ENCODE measurements at regions not wholly inside any gene's neighbourhood (a gene's known extent, or its start where the extent isn't known, plus 50 kb on each side); places are given as distances from the start of the nearest gene placed in this dataset.
"Not testable (repeated sequence)": the region's sequence is repeated elsewhere in the genome, so short reads cannot be mapped to it uniquely, and the experiment has no call there.

DNA sequence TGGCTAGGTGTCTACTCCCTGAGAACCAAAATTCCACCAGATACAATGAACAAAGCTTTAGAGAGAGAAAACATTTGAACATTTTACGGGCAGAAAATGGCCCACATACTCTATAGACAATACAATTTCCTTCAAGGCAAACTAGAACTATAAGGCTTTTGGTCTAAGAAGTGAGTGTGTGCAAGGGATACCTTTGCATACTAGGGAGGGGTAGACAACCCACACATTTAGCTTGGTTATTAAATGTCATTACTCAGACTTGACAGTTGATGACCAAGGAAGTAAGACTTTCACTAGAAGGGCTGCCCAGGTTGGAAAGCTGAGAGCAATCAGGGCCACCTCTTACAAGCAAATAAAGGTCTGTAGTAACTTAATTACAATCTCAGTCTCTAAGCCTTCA lies 64.0 kb upstream of the PLEKHM1 start:
- not testable (repeated sequence) for H3K27ac ChIP-seq (ENCODE audit: low read length); H3K4me3 ChIP-seq (ENCODE audit: low read length in 2 of 2); H3K4me1 ChIP-seq (ENCODE audit: control insufficient read depth, insufficient read depth, low read length); H3K9me3 ChIP-seq (ENCODE audit: control insufficient read depth in 2 of 2, low read length in 2 of 2); H3K36me3 ChIP-seq (ENCODE audit: control insufficient read depth in 2 of 2, insufficient read depth in 2 of 2, low read length in 2 of 2); H3K9ac ChIP-seq (ENCODE audit: low read length in 2 of 2); H3K27me3 ChIP-seq (ENCODE audit: control insufficient read depth in 1 of 2, insufficient read depth in 2 of 2, low read length in 2 of 2)

DNA sequence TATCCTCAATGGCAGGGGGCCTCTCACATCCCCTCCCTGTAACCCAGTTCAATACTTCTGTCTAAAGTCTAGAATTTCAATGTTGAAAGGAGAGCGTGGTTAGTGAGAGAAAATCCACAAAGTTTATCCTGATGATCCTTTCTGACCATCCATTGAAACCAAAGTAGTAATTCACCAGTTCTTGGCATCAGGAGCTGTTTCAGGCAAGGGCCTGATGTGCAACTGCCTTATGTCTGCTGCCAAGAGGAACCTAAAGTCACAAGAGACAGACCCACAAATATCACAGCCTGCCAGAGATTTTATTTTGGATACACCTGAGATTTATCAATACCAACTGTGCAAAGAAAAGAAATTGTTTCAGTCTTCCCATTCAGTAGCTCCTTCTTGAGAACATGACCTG lies 68.3 kb upstream of the PLEKHM1 start:
- not testable (repeated sequence) for H3K4me3 ChIP-seq (ENCODE audit: low read length in 2 of 2); H3K27ac ChIP-seq (ENCODE audit: low read length); H3K9me3 ChIP-seq (ENCODE audit: control insufficient read depth in 2 of 2, low read length in 2 of 2); H3K36me3 ChIP-seq (ENCODE audit: control insufficient read depth in 2 of 2, insufficient read depth in 2 of 2, low read length in 2 of 2); H3K4me1 ChIP-seq (ENCODE audit: control insufficient read depth, insufficient read depth, low read length); H3K27me3 ChIP-seq (ENCODE audit: control insufficient read depth in 1 of 2, insufficient read depth in 2 of 2, low read length in 2 of 2); H3K9ac ChIP-seq (ENCODE audit: low read length in 2 of 2)

- not testable (repeated sequence) for H3K9me3 ChIP-seq (ENCODE audit: control insufficient read depth in 2 of 2, low read length in 2 of 2); H3K36me3 ChIP-seq (ENCODE audit: control insufficient read depth in 2 of 2, insufficient read depth in 2 of 2, low read length in 2 of 2); H3K27me3 ChIP-seq (ENCODE audit: control insufficient read depth in 1 of 2, insufficient read depth in 2 of 2, low read length in 2 of 2); H3K4me3 ChIP-seq (ENCODE audit: low read length in 2 of 2); H3K4me1 ChIP-seq (ENCODE audit: control insufficient read depth, insufficient read depth, low read length); H3K27ac ChIP-seq (ENCODE audit: low read length); H3K9ac ChIP-seq (ENCODE audit: low read length in 2 of 2)
Observed at GRCh38 chr17:45562868-45563267, 72.3 kb upstream of the PLEKHM1 start.

DNA sequence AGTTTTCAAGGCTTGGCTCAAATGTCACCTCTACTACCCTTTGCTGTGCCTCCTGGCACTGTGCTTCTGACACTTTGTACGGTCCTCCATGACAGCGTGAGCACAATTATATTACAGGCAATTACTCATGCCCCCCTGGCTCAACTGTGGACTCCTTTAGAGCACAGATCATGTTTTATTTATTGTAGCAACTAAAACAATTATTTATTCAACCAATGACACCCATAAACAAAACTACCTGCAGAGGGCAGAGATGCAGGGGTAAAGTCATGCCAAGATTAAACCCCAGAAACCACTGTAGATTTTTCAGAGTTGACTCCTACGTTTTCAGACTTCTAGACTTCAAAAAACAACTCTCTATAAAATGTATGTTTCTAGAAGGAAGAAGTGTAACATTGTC lies 72.8 kb upstream of the PLEKHM1 start:
- not testable (repeated sequence) for H3K27me3 ChIP-seq (ENCODE audit: control insufficient read depth in 1 of 2, insufficient read depth in 2 of 2, low read length in 2 of 2); H3K27ac ChIP-seq (ENCODE audit: low read length); H3K9me3 ChIP-seq (ENCODE audit: control insufficient read depth in 2 of 2, low read length in 2 of 2); H3K4me3 ChIP-seq (ENCODE audit: low read length in 2 of 2); H3K36me3 ChIP-seq (ENCODE audit: control insufficient read depth in 2 of 2, insufficient read depth in 2 of 2, low read length in 2 of 2); H3K9ac ChIP-seq (ENCODE audit: low read length in 2 of 2); H3K4me1 ChIP-seq (ENCODE audit: control insufficient read depth, insufficient read depth, low read length)

DNA sequence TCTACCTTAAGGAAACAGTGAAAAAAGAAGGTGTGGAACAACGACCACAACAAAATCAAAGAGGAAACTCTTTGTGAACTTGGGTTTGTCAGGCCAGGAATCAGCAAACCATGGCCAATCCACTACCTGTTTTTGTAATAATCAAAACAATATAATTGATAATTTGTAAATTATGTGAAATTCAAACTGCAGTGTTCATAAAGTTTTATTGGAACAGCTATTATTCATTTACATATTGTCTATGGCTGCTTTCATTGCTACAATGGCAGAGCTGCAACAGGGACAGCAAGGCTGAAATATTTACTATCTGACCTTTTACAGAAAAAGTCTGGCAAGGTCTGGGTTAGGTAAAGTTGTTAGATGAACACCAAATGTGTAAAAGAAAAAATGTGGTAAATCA lies 77.8 kb upstream of the PLEKHM1 start:
- not testable (repeated sequence) for H3K9me3 ChIP-seq (ENCODE audit: control insufficient read depth in 2 of 2, low read length in 2 of 2); H3K4me1 ChIP-seq (ENCODE audit: control insufficient read depth, insufficient read depth, low read length); H3K27ac ChIP-seq (ENCODE audit: low read length); H3K9ac ChIP-seq (ENCODE audit: low read length in 2 of 2); H3K4me3 ChIP-seq (ENCODE audit: low read length in 2 of 2); H3K36me3 ChIP-seq (ENCODE audit: control insufficient read depth in 2 of 2, insufficient read depth in 2 of 2, low read length in 2 of 2); H3K27me3 ChIP-seq (ENCODE audit: control insufficient read depth in 1 of 2, insufficient read depth in 2 of 2, low read length in 2 of 2)

DNA sequence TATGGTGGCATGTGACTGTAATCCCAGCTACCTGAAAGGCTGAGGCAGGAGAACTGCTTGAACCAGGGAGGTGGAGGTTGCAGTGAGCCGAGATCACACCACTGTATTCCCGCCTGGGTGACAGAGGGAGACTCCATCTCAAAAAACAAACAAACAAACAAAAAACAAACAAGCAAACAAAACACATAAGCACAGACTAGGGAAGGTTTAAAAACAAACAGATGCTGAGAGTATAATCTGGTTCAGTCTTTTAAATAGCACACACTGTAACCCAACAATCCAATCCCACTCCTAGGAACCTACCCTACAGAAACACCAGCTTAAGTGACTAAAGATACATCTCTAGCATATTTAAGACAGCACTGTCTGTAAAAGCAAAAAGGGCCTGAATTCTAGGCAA lies 82.8 kb upstream of the PLEKHM1 start:
- H3K4me3 ChIP-seq (ENCODE audit: low read length in 2 of 2); H3K27me3 ChIP-seq (ENCODE audit: control insufficient read depth in 1 of 2, insufficient read depth in 2 of 2, low read length in 2 of 2); H3K27ac ChIP-seq (ENCODE audit: low read length): not testable (repeated sequence)

GRCh38 chr17:45573924-45574770 lies 83.6 kb upstream of the PLEKHM1 start:
- Histone ChIP-seq H3K9ac (ENCODE audit: low read length in 2 of 2) (no peak overlapping the region), H3K9me3 (ENCODE audit: control insufficient read depth in 2 of 2, low read length in 2 of 2) (no peaks in the 10 kb centered on the region), H3K27ac (ENCODE audit: low read length) (no peak overlapping the region)

More for the DNA sequence above, 82.8 kb upstream of the PLEKHM1 start:
- not testable (repeated sequence) for H3K9me3 ChIP-seq (ENCODE audit: control insufficient read depth in 2 of 2, low read length in 2 of 2); H3K36me3 ChIP-seq (ENCODE audit: control insufficient read depth in 2 of 2, insufficient read depth in 2 of 2, low read length in 2 of 2); H3K9ac ChIP-seq (ENCODE audit: low read length in 2 of 2); H3K4me1 ChIP-seq (ENCODE audit: control insufficient read depth, insufficient read depth, low read length)

GRCh38 chr17:45575126-45575885 lies 84.8 kb upstream of the PLEKHM1 start:
- Histone ChIP-seq H3K27me3 (ENCODE audit: control insufficient read depth in 1 of 2, insufficient read depth in 2 of 2, low read length in 2 of 2) (no peaks in the 10 kb centered on the region), H3K4me1 (ENCODE audit: control insufficient read depth, insufficient read depth, low read length) (no peaks in the 10 kb centered on the region), H3K9ac (ENCODE audit: low read length in 2 of 2) (no peak overlapping the region), H3K27ac (ENCODE audit: low read length) (no peak overlapping the region), H3K9me3 (ENCODE audit: control insufficient read depth in 2 of 2, low read length in 2 of 2) (no peaks in the 10 kb centered on the region), H3K36me3 (ENCODE audit: control insufficient read depth in 2 of 2, insufficient read depth in 2 of 2, low read length in 2 of 2) (no peaks in the 10 kb centered on the region), H3K4me3 (ENCODE audit: low read length in 2 of 2) (no peak overlapping the region)

More at GRCh38 chr17:45573924-45574770, 83.6 kb upstream of the PLEKHM1 start:
- Histone ChIP-seq H3K36me3 (ENCODE audit: control insufficient read depth in 2 of 2, insufficient read depth in 2 of 2, low read length in 2 of 2) (no peaks in the 10 kb centered on the region), H3K4me1 (ENCODE audit: control insufficient read depth, insufficient read depth, low read length) (no peaks in the 10 kb centered on the region), H3K4me3 (ENCODE audit: low read length in 2 of 2) (no peak overlapping the region), H3K27me3 (ENCODE audit: control insufficient read depth in 1 of 2, insufficient read depth in 2 of 2, low read length in 2 of 2) (no peaks in the 10 kb centered on the region)

DNA sequence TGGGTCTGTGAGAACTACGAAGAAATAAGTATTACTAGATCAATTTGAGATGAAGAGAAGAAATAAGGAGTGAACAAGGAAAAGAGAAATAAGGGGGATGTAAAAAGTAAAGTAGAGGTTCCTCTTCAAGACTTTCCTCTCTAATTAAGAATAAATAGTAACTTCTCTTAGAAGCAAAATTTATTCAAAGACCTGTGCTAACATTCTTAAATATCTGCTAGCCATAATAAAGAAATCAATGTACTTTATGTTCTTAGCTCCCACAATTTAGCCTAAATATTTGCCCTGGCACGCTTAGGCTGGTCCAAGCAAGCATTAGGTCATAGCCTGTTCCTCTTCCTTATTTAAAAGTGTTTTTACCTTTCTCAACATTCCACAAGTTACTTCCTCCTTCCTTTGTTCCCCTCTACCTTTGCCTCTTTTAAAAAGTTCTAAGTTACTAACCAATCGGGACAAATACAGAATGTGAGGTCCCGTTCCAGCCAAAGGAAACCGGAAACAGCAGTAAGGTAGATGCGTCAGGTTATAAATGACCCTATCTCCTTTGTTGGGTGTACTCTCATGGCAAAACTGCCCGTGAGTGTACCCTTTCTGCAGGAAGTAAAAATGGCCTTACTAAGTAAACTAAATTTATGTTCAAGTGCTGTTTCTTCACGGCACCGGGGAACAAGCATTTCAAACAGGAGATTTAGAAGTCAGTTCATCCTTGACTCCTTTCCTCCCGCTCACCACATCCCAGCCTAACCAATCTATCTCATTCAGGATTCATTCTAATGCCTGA lies 86.2 kb upstream of the PLEKHM1 start:
- not testable (repeated sequence) for H3K9ac ChIP-seq (ENCODE audit: low read length in 2 of 2); H3K9me3 ChIP-seq (ENCODE audit: control insufficient read depth in 2 of 2, low read length in 2 of 2); H3K4me1 ChIP-seq (ENCODE audit: control insufficient read depth, insufficient read depth, low read length); H3K27ac ChIP-seq (ENCODE audit: low read length); H3K4me3 ChIP-seq (ENCODE audit: low read length in 2 of 2); H3K36me3 ChIP-seq (ENCODE audit: control insufficient read depth in 2 of 2, insufficient read depth in 2 of 2, low read length in 2 of 2); H3K27me3 ChIP-seq (ENCODE audit: control insufficient read depth in 1 of 2, insufficient read depth in 2 of 2, low read length in 2 of 2)

GRCh38 chr17:45577571-45578279 lies 87.2 kb upstream of the PLEKHM1 start:
- H3K9ac ChIP-seq (ENCODE audit: low read length in 2 of 2): no peak overlapping the region
- peaks cover 2% of the 10 kb centered on the region for H3K4me1 ChIP-seq (ENCODE audit: control insufficient read depth, insufficient read depth, low read length)
- no peak overlapping the region for H3K27ac ChIP-seq (ENCODE audit: low read length)
- peaks cover 0 to 5% of the 10 kb centered on the region in 2 donors for H3K36me3 ChIP-seq (ENCODE audit: control insufficient read depth in 2 of 2, insufficient read depth in 2 of 2, low read length in 2 of 2)
- H3K9me3 ChIP-seq (ENCODE audit: control insufficient read depth in 2 of 2, low read length in 2 of 2): no peaks in the 10 kb centered on the region
- H3K4me3 ChIP-seq (ENCODE audit: low read length in 2 of 2): no peak overlapping the region
- H3K27me3 ChIP-seq (ENCODE audit: control insufficient read depth in 1 of 2, insufficient read depth in 2 of 2, low read length in 2 of 2): no peaks in the 10 kb centered on the region
